K562 (cell line): ENCODE measurements at regions not wholly inside any gene's neighbourhood (a gene's known extent, or its start where the extent isn't known, plus 50 kb on each side); places are given as distances from the start of the nearest gene placed in this dataset.

Experiments used
- ATAC-seq: fragments of 200-7000 bp; cut with Tn5 transposase; 3 replicates; pipeline ENCODE4 v1.9.1; 2020; ENCODE audit warnings: moderate library complexity
- BruUV-seq: library from RNA; stranded (reverse); fragments of 400-500 nt; replicated peaks from 2 replicates; lab custom pipeline; 2021; lab: Mats Ljungman, UMichigan
- CTCF ChIA-PET: fragments of 300-600 bp; formaldehyde crosslinking; extraction: SDS; loops from one replicate; lab custom pipeline; 2021; ENCODE audit warnings: low intra/inter-chr PET ratio; lab: Yijun Ruan, JAX
- POLR2A ChIA-PET: fragments of 300-600, 350-650 bp; sonication (Branson Sonifier 250); formaldehyde crosslinking; extraction: SDS; loops from one replicate; lab custom pipeline; 2021; ENCODE audit warnings: antibody characterized with exemption, inconsistent platforms; lab: Yijun Ruan, JAX
- DNase-seq, 4 experiments: peaks; one replicate each; pipeline versions ENCODE4 v3.0.0 to v3.0.0-alpha.2; 2011 to 2018; ENCODE audit warnings: low spot score in 3 of 4, mixed read lengths in 3 of 4; ENCODE audit errors: extremely low read depth in 1 of 4
- FAIRE-seq: peaks from 2 replicates; lab custom pipeline; 2011; peaks lifted over from hg19 to GRCh38; lab: Jason Lieb, UNC
- H2AFZ ChIP-seq: 2 replicates; pipeline ENCODE4 v1.6.0; 2011; ENCODE audit warnings: low read depth, low read length, control low read depth, inconsistent platforms
- H3K27ac ChIP-seq: fragments of 200-600 bp; 3 replicates; pipeline ENCODE4 v1.8.0; 2011; ENCODE audit warnings: low read depth, mild to moderate bottlenecking, control low read depth, inconsistent platforms, low read length, moderate library complexity, mixed read lengths; ENCODE audit errors: extremely low read depth
- H3K27me3 ChIP-seq, 2 experiments: fragments of 300-600 bp in 1 of 2; 2 replicates in 1 of 2; 3 replicates in 1 of 2; pipeline versions ENCODE4 v1.6.0 to v1.8.0; 2011; ENCODE audit warnings: inconsistent platforms in 2 of 2, low read length in 2 of 2, mild to moderate bottlenecking in 1 of 2, mixed read lengths in 1 of 2, moderate library complexity in 1 of 2; ENCODE audit not compliant: control insufficient read depth in 2 of 2, insufficient read depth in 2 of 2
- H3K36me3 ChIP-seq: fragments of 300-600 bp; 3 replicates; pipeline ENCODE4 v1.8.0; 2011; ENCODE audit warnings: mild to moderate bottlenecking, low read length, inconsistent platforms; ENCODE audit not compliant: control insufficient read depth, insufficient read depth
- H3K4me1 ChIP-seq, 2 experiments: fragments of 200-600 bp in 1 of 2; replicated peaks in 1 of 2; 2 replicates in 1 of 2; 3 replicates in 1 of 2; pipeline versions ENCODE4 v1.5.1 to v1.8.0; 2011; ENCODE audit warnings: inconsistent platforms in 2 of 2, low read length in 2 of 2, mild to moderate bottlenecking in 1 of 2, mixed read lengths in 1 of 2, moderate library complexity in 1 of 2; ENCODE audit not compliant: control insufficient read depth in 2 of 2, insufficient read depth in 2 of 2
- H3K4me2 ChIP-seq: 2 replicates; pipeline ENCODE4 v1.6.1; 2011; ENCODE audit warnings: low read length, control low read depth, inconsistent platforms, mixed read lengths; ENCODE audit not compliant: insufficient read depth
- H3K4me3 ChIP-seq: fragments of 200-600 bp; sonication (generic), shearing (Covaris generic); 2 replicates; pipeline ENCODE4 v1.5.1; 2016; ENCODE audit warnings: control low read depth, inconsistent platforms
- H3K79me2 ChIP-seq: fragments of 200-600 bp; 3 replicates; pipeline ENCODE4 v1.8.0; 2011; ENCODE audit warnings: low read length, inconsistent platforms; ENCODE audit not compliant: control insufficient read depth, insufficient read depth
- H3K9ac ChIP-seq, 2 experiments: 2 replicates each; pipeline versions ENCODE4 v1.6.0 to v1.6.1; 2011; ENCODE audit warnings: low read depth in 2 of 2, low read length in 2 of 2, control low read depth in 1 of 2, inconsistent platforms in 1 of 2, mild to moderate bottlenecking in 1 of 2, mixed read lengths in 1 of 2; ENCODE audit not compliant: insufficient read depth in 1 of 2
- H3K9me1 ChIP-seq: one replicate; pipeline ENCODE4 v1.6.0; 2011; ENCODE audit warnings: inconsistent platforms, mild to moderate bottlenecking, low read length, moderate library complexity; ENCODE audit not compliant: control insufficient read depth, insufficient read depth
- H3K9me3 ChIP-seq: replicated peaks from 2 replicates; pipeline ENCODE4 v1.5.1; 2011; ENCODE audit warnings: low read depth, low read length, inconsistent platforms; ENCODE audit not compliant: control insufficient read depth, insufficient read depth
- H4K20me1 ChIP-seq: replicated peaks from 2 replicates; pipeline ENCODE4 v1.6.1; 2011; ENCODE audit warnings: low read length, inconsistent platforms, mixed read lengths; ENCODE audit not compliant: control insufficient read depth, insufficient read depth
- CEBPB ChIP-seq: fragments of 450-650 bp; IDR thresholded peaks from 2 replicates; pipeline ENCODE4 v1.6.1; 2016; ENCODE audit warnings: missing genetic modification characterization, missing compliant biosample characterization
- DDX20 ChIP-seq: fragments of 450-650 bp; IDR thresholded peaks from 2 replicates; pipeline ENCODE4 v1.6.1; 2016; ENCODE audit warnings: missing genetic modification characterization, low read depth, mild to moderate bottlenecking, missing compliant biosample characterization, moderate library complexity
- DMBX1 ChIP-seq: fragments of 250-450 bp; sonication (Bioruptor Pico); IDR thresholded peaks from 2 replicates; pipeline ENCODE4 v1.8.0; 2022; ENCODE audit warnings: inconsistent platforms, mild to moderate bottlenecking, moderate library complexity, borderline replicate concordance
- HNRNPH1 ChIP-seq: fragments of 200-400 bp; formaldehyde crosslinking; optimal IDR thresholded peaks from 2 replicates; pipeline ENCODE3; 2017; ENCODE audit warnings: low read depth, mild to moderate bottlenecking, low read length, moderate library complexity
- ZNF175 ChIP-seq: fragments of 200-800 bp; sonication (Bioruptor generic); IDR thresholded peaks from 2 replicates; pipeline ENCODE4 v1.6.1; 2016; ENCODE audit warnings: low read depth, mild to moderate bottlenecking, missing genetic modification characterization, missing compliant biosample characterization
- ZNF75A ChIP-seq: fragments of 450-650 bp; formaldehyde crosslinking; IDR thresholded peaks from 2 replicates; pipeline ENCODE4 v1.4.0; 2020; ENCODE audit warnings: mild to moderate bottlenecking
- WGBS: fragments of 100-300 bp; shearing (Covaris generic); methylation state at CpG from one replicate; pipeline ENCODE4 v1.1.6; 2016; ENCODE audit warnings: low coverage, mixed read lengths; ENCODE audit not compliant: insufficient coverage; ENCODE audit errors: missing lambda C conversion rate; 5-methylcytosine and 5-hydroxymethylcytosine counted together
- in situ Hi-C: fragments of 300-500 bp; cut with MboI; formaldehyde crosslinking; loops from 4 replicates; pipeline ENCODE4 v1.15.0; 2018; ENCODE audit warnings: inconsistent platforms, mixed read lengths
- intact Hi-C: fragments of 100-400 bp; cut with micrococcal nuclease; formaldehyde crosslinking; loops from 2 replicates; pipeline ENCODE4 v1.14.2; 2022

DNA sequence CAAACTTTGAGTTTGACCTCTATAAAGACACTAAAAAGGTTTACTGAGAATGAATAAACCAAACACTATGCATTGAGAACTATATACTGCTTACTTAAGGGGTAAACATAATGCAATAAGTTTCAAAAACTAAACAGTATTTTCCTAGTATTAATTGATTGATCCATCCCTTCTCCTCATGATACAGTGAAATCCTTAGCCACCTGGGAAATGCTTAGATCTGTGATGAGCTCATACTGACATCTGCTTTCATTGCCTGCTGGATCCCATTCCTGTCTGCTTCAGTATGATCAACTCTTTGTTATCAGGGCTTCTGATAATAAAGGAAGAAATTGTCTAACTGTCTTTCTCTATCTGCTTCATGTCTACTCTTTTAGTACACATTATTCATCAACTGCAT, 74.9 kb upstream of the UBE2E3 start:
- no peak for ATAC-seq
- TF ChIP-seq ZNF175 (CRISPR knock-in tag) (no peak), DDX20 (tag) (no peak), DMBX1 (CRISPR knock-in tag) (no peak), ZNF75A (CRISPR knock-in tag) (no peak)
- no peaks in the 10 kb centered on the region for H3K9me1 ChIP-seq
- CTCF ChIA-PET: no interaction called here
- POLR2A ChIA-PET: no interaction called here
- H2AFZ ChIP-seq: no peak overlapping the region
- intact Hi-C loops (no loop called here), in situ Hi-C loops (no loop called here)
- H3K79me2 ChIP-seq: no peaks in the 10 kb centered on the region
- no peaks in the 10 kb centered on the region for H3K36me3 ChIP-seq
- H3K27me3 ChIP-seq: no peaks in the 10 kb centered on the region
- no TSS peak for BruUV-seq
- H3K9me3 ChIP-seq: no peaks in the 10 kb centered on the region
- no peak overlapping the region for H3K4me3 ChIP-seq
- H3K4me2 ChIP-seq: no peak overlapping the region
- no peak overlapping the region for H3K9ac ChIP-seq
- H4K20me1 ChIP-seq: no peaks in the 10 kb centered on the region
- FAIRE-seq: no peak
- no peak overlapping the region for H3K27ac ChIP-seq
- no peaks in the 10 kb centered on the region for H3K4me1 ChIP-seq
- DNase-seq: no peak

GRCh38 chr2:180905002-180905401, 75.4 kb upstream of the UBE2E3 start:
- no TSS peak for BruUV-seq
- peak; percentile 17; the same call in 1 of the 2 replicates for TF ChIP-seq CEBPB (tag)
- no peak for TF ChIP-seq HNRNPH1

More at GRCh38 chr2:180905002-180905401, 75.4 kb upstream of the UBE2E3 start:
- H3K9me3 ChIP-seq: no peaks in the 10 kb centered on the region
- 6% methylated on average over 4 of the region's 4 CpGs for WGBS
- no peaks in the 10 kb centered on the region for H3K79me2 ChIP-seq
- H3K4me2 ChIP-seq: no peak overlapping the region
- H3K36me3 ChIP-seq: no peaks in the 10 kb centered on the region
- H3K27me3 ChIP-seq: no peaks in the 10 kb centered on the region
- no peaks in the 10 kb centered on the region for H4K20me1 ChIP-seq
- ChIA-PET POLR2A (no interaction called here), CTCF (no interaction called here)
- H3K9me1 ChIP-seq: no peaks in the 10 kb centered on the region
- FAIRE-seq: no peak
- no peak overlapping the region for H2AFZ ChIP-seq
- in situ Hi-C loops: no loop called here
- no peak for ATAC-seq
- DNase-seq: no peak
- no peaks in the 10 kb centered on the region for H3K4me1 ChIP-seq
- intact Hi-C loops: no loop called here
- no peak overlapping the region for H3K27ac ChIP-seq
- no peak overlapping the region for H3K4me3 ChIP-seq
- H3K9ac ChIP-seq: no peak overlapping the region
